SU-DHL-6 (cell line): ENCODE measurements at regions not wholly inside any gene's neighbourhood (a gene's known extent, or its start where the extent isn't known, plus 50 kb on each side); places are given as distances from the start of the nearest gene placed in this dataset.

ENCODE experiments used
- H2AFZ ChIP-seq: fragments of 200-600 bp; sonication (generic); 2 replicates; pipeline ENCODE4 v1.6.1; 2014; ENCODE audit warnings: low read depth, mild to moderate bottlenecking, moderate library complexity, mixed read lengths, antibody characterized with exemption, low read length; ENCODE audit not compliant: severe bottlenecking
- H3F3A ChIP-seq: fragments of 200-600 bp; shearing (Covaris generic); 2 replicates; pipeline ENCODE4 v1.6.0; 2016; ENCODE audit warnings: antibody characterized with exemption, mild to moderate bottlenecking; ENCODE audit not compliant: insufficient read depth
- H3K27ac ChIP-seq: fragments of 200-600 bp; sonication (generic); 2 replicates; pipeline ENCODE4 v1.5.1; 2016; ENCODE audit warnings: low read depth, mild to moderate bottlenecking, low read length, moderate library complexity, mixed read lengths
- H3K27me3 ChIP-seq: fragments of 200-600 bp; sonication (generic), shearing (Covaris generic); 2 replicates; pipeline ENCODE4 v1.6.0; 2014; ENCODE audit warnings: mild to moderate bottlenecking, low read length
- H3K36me3 ChIP-seq: fragments of 200-600 bp; sonication (generic); 2 replicates; pipeline ENCODE4 v1.6.1; 2014; ENCODE audit warnings: mild to moderate bottlenecking, low read length, mixed read lengths
- H3K4me2 ChIP-seq: fragments of 300-600, 200-600 bp; shearing (Covaris generic), sonication (generic); 2 replicates; pipeline ENCODE4 v1.6.0; 2014; ENCODE audit warnings: low read length, low read depth, mild to moderate bottlenecking; ENCODE audit not compliant: poor library complexity, severe bottlenecking
- H3K4me3 ChIP-seq: fragments of 200-600 bp; sonication (generic); 2 replicates; pipeline ENCODE4 v1.5.1; 2014; ENCODE audit warnings: antibody characterized with exemption, low read length, mild to moderate bottlenecking, mixed read lengths; ENCODE audit not compliant: insufficient read depth, poor library complexity, severe bottlenecking
- H3K79me2 ChIP-seq: fragments of 200-600 bp; sonication (generic); 2 replicates; pipeline ENCODE4 v1.6.1; 2014; ENCODE audit warnings: mild to moderate bottlenecking, low read length, moderate library complexity; ENCODE audit not compliant: insufficient read depth
- H3K9ac ChIP-seq: fragments of 200-600 bp; sonication (generic); 2 replicates; pipeline ENCODE4 v1.7.0; 2014; ENCODE audit warnings: mild to moderate bottlenecking, low read length
- H3K9me2 ChIP-seq: fragments of 200-600 bp; sonication (generic); replicated peaks from 2 replicates; pipeline ENCODE4 v1.6.1; 2014; ENCODE audit warnings: low read length; ENCODE audit not compliant: insufficient read depth
- H3K9me3 ChIP-seq: fragments of 200-600 bp; sonication (generic); 2 replicates; pipeline ENCODE4 v1.6.1; 2014; ENCODE audit warnings: low read length, mixed read lengths; ENCODE audit not compliant: insufficient read depth
- H4K20me1 ChIP-seq: fragments of 200-600 bp; sonication (generic); 2 replicates; pipeline ENCODE4 v1.6.1; 2014; ENCODE audit warnings: low read depth, mild to moderate bottlenecking, antibody characterized with exemption, low read length, moderate library complexity, mixed read lengths
- CTCF ChIP-seq: fragments of 200-600 bp; sonication (generic); IDR thresholded peaks from one replicate; pipeline ENCODE4 v1.5.1; 2017; ENCODE audit warnings: antibody characterized with exemption, mild to moderate bottlenecking, low read length, moderate library complexity; ENCODE audit not compliant: insufficient read depth, poor library complexity, severe bottlenecking
- EZH2phosphoT487 ChIP-seq: fragments of 200-600 bp; sonication (generic), shearing (Covaris generic); conservative IDR thresholded peaks from 2 replicates; pipeline ENCODE4 v1.6.1; 2018; ENCODE audit warnings: mild to moderate bottlenecking, antibody characterized with exemption, low read length, moderate library complexity, mixed read lengths

- H3K9ac ChIP-seq: no peak overlapping the region
- H3F3A ChIP-seq: no peaks in the 10 kb centered on the region
- no peaks in the 10 kb centered on the region for H3K36me3 ChIP-seq
- no peaks in the 10 kb centered on the region for H3K79me2 ChIP-seq
- H3K9me2 ChIP-seq: no peaks in the 10 kb centered on the region
- H3K27ac ChIP-seq: no peak overlapping the region
- H2AFZ ChIP-seq: no peak overlapping the region
- H4K20me1 ChIP-seq: no peaks in the 10 kb centered on the region
- no peak overlapping the region for H3K4me3 ChIP-seq
- H3K9me3 ChIP-seq: no peaks in the 10 kb centered on the region
- no peak overlapping the region for H3K4me2 ChIP-seq
- H3K27me3 ChIP-seq: no peaks in the 10 kb centered on the region
- no peak for TF ChIP-seq CTCF
- no peak for TF ChIP-seq EZH2phosphoT487
Measured at GRCh38 chr16:64730261-64730660, 391.6 kb downstream of the CDH11 start.

GRCh38 chr16:64724339-64724738 lies 397.5 kb downstream of the CDH11 start:
- no peaks in the 10 kb centered on the region for H3K79me2 ChIP-seq
- no peak overlapping the region for H3K4me3 ChIP-seq
- H4K20me1 ChIP-seq: no peaks in the 10 kb centered on the region
- no peaks in the 10 kb centered on the region for H3K9me3 ChIP-seq
- H3K9ac ChIP-seq: no peak overlapping the region
- H3K4me2 ChIP-seq: no peak overlapping the region
- H3F3A ChIP-seq: no peaks in the 10 kb centered on the region
- H3K27ac ChIP-seq: no peak overlapping the region
- TF ChIP-seq EZH2phosphoT487: no peak
- no peak for TF ChIP-seq CTCF
- no peak overlapping the region for H2AFZ ChIP-seq
- H3K27me3 ChIP-seq: no peaks in the 10 kb centered on the region
- H3K36me3 ChIP-seq: no peaks in the 10 kb centered on the region
- no peaks in the 10 kb centered on the region; the same call in 1 of the 2 replicates for H3K9me2 ChIP-seq

- H3K9me3 ChIP-seq: no peaks in the 10 kb centered on the region
- H3K27ac ChIP-seq: no peak overlapping the region
- H3K4me3 ChIP-seq: no peak overlapping the region
- no peaks in the 10 kb centered on the region; the same call in 1 of the 2 replicates for H3K9me2 ChIP-seq
- no peaks in the 10 kb centered on the region for H4K20me1 ChIP-seq
- TF ChIP-seq CTCF (no peak), EZH2phosphoT487 (no peak)
- no peak overlapping the region for H3K4me2 ChIP-seq
- no peak overlapping the region for H3K9ac ChIP-seq
- H2AFZ ChIP-seq: no peak overlapping the region
- H3F3A ChIP-seq: no peaks in the 10 kb centered on the region
- H3K36me3 ChIP-seq: no peaks in the 10 kb centered on the region
- H3K27me3 ChIP-seq: no peaks in the 10 kb centered on the region
- H3K79me2 ChIP-seq: no peaks in the 10 kb centered on the region
Measured at GRCh38 chr16:64718486-64718885, 403.4 kb downstream of the CDH11 start.
